H1 (cell line): ENCODE measurements at regions not wholly inside any gene's neighbourhood (a gene's known extent, or its start where the extent isn't known, plus 50 kb on each side); places are given as distances from the start of the nearest gene placed in this dataset.

Source experiments
- CTCF ChIA-PET: fragments of 300-600 bp; sonication (Branson Sonifier 250); formaldehyde crosslinking; loops from one replicate; lab custom pipeline; 2021; ENCODE audit not compliant: partially characterized antibody; lab: Charles Lee
- POLR2A ChIA-PET: fragments of 300-600 bp; sonication (Branson Sonifier 250); formaldehyde crosslinking; loops from one replicate; lab custom pipeline; 2021; ENCODE audit warnings: inconsistent platforms; ENCODE audit not compliant: partially characterized antibody; lab: Charles Lee
- DNase-seq, 2 experiments: peaks; one replicate each; pipeline versions ENCODE4 v3.0.0 to v3.0.0-alpha.2; 2010 to 2022; ENCODE audit warnings: low spot score in 2 of 2, low read depth in 1 of 2, mixed read lengths in 1 of 2
- FAIRE-seq: peaks from 2 replicates; lab custom pipeline; 2011; peaks lifted over from hg19 to GRCh38; lab: Jason Lieb, UNC
- H2AFZ ChIP-seq: 2 replicates; pipeline ENCODE4 v1.8.1; 2012; ENCODE audit warnings: low read length, inconsistent platforms
- H2AK5ac ChIP-seq: 2 replicates; pipeline ENCODE4 v1.6.1; 2013; ENCODE audit warnings: low read depth, low read length
- H2BK120ac ChIP-seq: replicated peaks from 2 replicates; pipeline ENCODE3; 2013; ENCODE audit warnings: low read depth, low read length, inconsistent platforms
- H2BK12ac ChIP-seq: 2 replicates; pipeline ENCODE4 v1.6.1; 2013; ENCODE audit warnings: low read depth, low read length
- H2BK15ac ChIP-seq: 2 replicates; pipeline ENCODE4 v1.6.1; 2013; ENCODE audit warnings: low read length
- H2BK20ac ChIP-seq: 2 replicates; pipeline ENCODE4 v1.6.1; 2013; ENCODE audit warnings: low read length
- H2BK5ac ChIP-seq: 2 replicates; pipeline ENCODE4 v1.6.1; 2013; ENCODE audit warnings: low read depth, low read length
- H3K14ac ChIP-seq: 2 replicates; pipeline ENCODE4 v1.6.1; 2013; ENCODE audit warnings: inconsistent platforms; ENCODE audit not compliant: insufficient read length
- H3K18ac ChIP-seq: 2 replicates; pipeline ENCODE4 v1.6.1; 2013; ENCODE audit warnings: low read length; ENCODE audit errors: extremely low read depth
- H3K23ac ChIP-seq: 2 replicates; pipeline ENCODE4 v1.6.1; 2013; ENCODE audit warnings: inconsistent platforms; ENCODE audit not compliant: insufficient read length
- H3K23me2 ChIP-seq: 2 replicates; pipeline ENCODE4 v1.6.1; 2013; ENCODE audit warnings: low read depth, low read length
- H3K27ac ChIP-seq: 2 replicates; pipeline ENCODE4 v1.6.1; 2011; ENCODE audit warnings: low read depth, low read length, inconsistent platforms
- H3K27me3 ChIP-seq, 4 experiments: replicated peaks in 1 of 4; 1 replicate in 1 of 4; 2 replicates in 3 of 4; pipeline versions ENCODE4 v1.6.1 to v1.8.1; 2011 to 2013; ENCODE audit warnings: low read length in 3 of 4, mild to moderate bottlenecking in 3 of 4, inconsistent platforms in 2 of 4, mixed read lengths in 2 of 4, moderate library complexity in 1 of 4; ENCODE audit not compliant: control insufficient read depth in 3 of 4, insufficient read depth in 3 of 4; ENCODE audit errors: extremely low read depth in 1 of 4
- H3K36me3 ChIP-seq, 4 experiments: 2 replicates each; pipeline versions ENCODE4 v1.6.1 to v1.8.1; 2011 to 2013; ENCODE audit warnings: mild to moderate bottlenecking in 4 of 4, low read length in 3 of 4, moderate library complexity in 2 of 4, control low read depth in 1 of 4, inconsistent platforms in 1 of 4; ENCODE audit not compliant: insufficient read depth in 4 of 4, control insufficient read depth in 2 of 4
- H3K4ac ChIP-seq: replicated peaks from 2 replicates; pipeline ENCODE3; 2013; ENCODE audit warnings: low read length, low read depth, mixed read lengths, inconsistent platforms; ENCODE audit not compliant: insufficient read length
- H3K4me1 ChIP-seq, 4 experiments: replicated peaks in 1 of 4; 1 replicate in 1 of 4; 2 replicates in 3 of 4; pipeline versions ENCODE4 v1.6.1 to v1.8.1; 2011 to 2013; ENCODE audit warnings: low read length in 3 of 4, inconsistent platforms in 2 of 4, mixed read lengths in 1 of 4; ENCODE audit not compliant: insufficient read depth in 4 of 4, control insufficient read depth in 3 of 4
- H3K4me2 ChIP-seq, 2 experiments: 2 replicates each; pipeline versions ENCODE4 v1.6.1 to v1.8.1; 2011 to 2013; ENCODE audit warnings: low read depth in 2 of 2, low read length in 2 of 2, control low read depth in 1 of 2, inconsistent platforms in 1 of 2, mild to moderate bottlenecking in 1 of 2; ENCODE audit not compliant: insufficient read depth in 1 of 2
- H3K4me3 ChIP-seq, 4 experiments: fragments of 200-600, 300-600 bp in 1 of 4; sonication (generic), shearing (Covaris generic), sonication (Bioruptor Twin) in 1 of 4; 2 replicates each; pipeline versions ENCODE4 v1.5.1 to v1.8.1; 2011 to 2016; ENCODE audit warnings: low read length in 4 of 4, low read depth in 3 of 4, control low read depth in 2 of 4, inconsistent platforms in 2 of 4, mild to moderate bottlenecking in 2 of 4, mixed read lengths in 1 of 4, moderate library complexity in 1 of 4; ENCODE audit not compliant: insufficient read depth in 2 of 4; ENCODE audit errors: extremely low read depth in 1 of 4
- H3K56ac ChIP-seq: replicated peaks from 2 replicates; pipeline ENCODE3; 2013; ENCODE audit warnings: low read depth, mild to moderate bottlenecking, mixed read lengths, low read length, inconsistent platforms; ENCODE audit not compliant: insufficient read length
- H3K79me1 ChIP-seq: 2 replicates; pipeline ENCODE4 v1.6.1; 2013; ENCODE audit warnings: low read depth, low read length, control low read depth
- H3K79me2 ChIP-seq, 2 experiments: 2 replicates each; pipeline versions ENCODE4 v1.6.1 to v1.8.1; 2012 to 2013; ENCODE audit warnings: low read length in 2 of 2, mild to moderate bottlenecking in 2 of 2, inconsistent platforms in 1 of 2; ENCODE audit not compliant: insufficient read depth in 2 of 2, control insufficient read depth in 1 of 2
- H3K9ac ChIP-seq, 4 experiments: replicated peaks in 1 of 4; 1 replicate in 1 of 4; 2 replicates in 3 of 4; pipeline versions ENCODE4 v1.6.1 to v1.8.1; 2011 to 2013; ENCODE audit warnings: low read depth in 3 of 4, low read length in 3 of 4, control low read depth in 2 of 4, mild to moderate bottlenecking in 2 of 4, moderate library complexity in 2 of 4, inconsistent platforms in 1 of 4; ENCODE audit errors: extremely low read depth in 1 of 4
- H3K9me3 ChIP-seq, 2 experiments: 2 replicates each; pipeline versions ENCODE4 v1.6.1 to v1.8.1; 2012 to 2013; ENCODE audit warnings: mild to moderate bottlenecking in 2 of 2, moderate library complexity in 2 of 2, control low read depth in 1 of 2, inconsistent platforms in 1 of 2, low read depth in 1 of 2, low read length in 1 of 2, mixed read lengths in 1 of 2; ENCODE audit not compliant: insufficient read depth in 2 of 2
- H4K20me1 ChIP-seq, 2 experiments: replicated peaks in 1 of 2; 2 replicates each; pipeline versions ENCODE3 to v1.8.1; 2011 to 2013; ENCODE audit warnings: inconsistent platforms in 2 of 2, low read length in 2 of 2, mild to moderate bottlenecking in 1 of 2; ENCODE audit not compliant: insufficient read depth in 2 of 2, control insufficient read depth in 1 of 2
- H4K5ac ChIP-seq: 2 replicates; pipeline ENCODE4 v1.6.1; 2013; ENCODE audit warnings: low read length, low read depth, mixed read lengths, inconsistent platforms; ENCODE audit not compliant: insufficient read length
- H4K8ac ChIP-seq: 2 replicates; pipeline ENCODE4 v1.8.0; 2013; ENCODE audit warnings: mild to moderate bottlenecking, moderate library complexity, low read length, inconsistent platforms; ENCODE audit not compliant: insufficient read depth; ENCODE audit errors: extremely low read depth
- H4K91ac ChIP-seq: replicated peaks from 2 replicates; pipeline ENCODE3; 2013; ENCODE audit warnings: low read length, mixed read lengths, inconsistent platforms; ENCODE audit not compliant: insufficient read length
- CBX8 ChIP-seq: fragments of 300-800, 300-1000 bp; sonication (generic); IDR thresholded peaks from 2 replicates; pipeline ENCODE4 v1.7.1; 2016; ENCODE audit warnings: low read depth, low read length, borderline replicate concordance
- CTBP2 ChIP-seq: IDR thresholded peaks from 2 replicates; pipeline ENCODE4 v1.7.0; 2011; ENCODE audit warnings: borderline replicate concordance, mild to moderate bottlenecking, moderate library complexity, mixed read lengths, low read length; ENCODE audit not compliant: insufficient read depth, insufficient read length
- FOSL1 ChIP-seq: IDR thresholded peaks from 2 replicates; pipeline ENCODE4 v1.6.1; 2011; ENCODE audit warnings: mild to moderate bottlenecking, low read depth, low read length, moderate library complexity; ENCODE audit not compliant: insufficient read depth
- GABPA ChIP-seq: IDR thresholded peaks from 2 replicates; pipeline ENCODE4 v1.6.1; 2011; ENCODE audit warnings: mild to moderate bottlenecking, low read length, moderate library complexity, borderline replicate concordance; ENCODE audit not compliant: insufficient read depth
- JUND ChIP-seq: IDR thresholded peaks from 2 replicates; pipeline ENCODE4 v1.6.1; 2011; ENCODE audit warnings: mild to moderate bottlenecking, improper control_type of control experiment, low read length
- KDM5A ChIP-seq: fragments of 200-600 bp; IDR thresholded peaks from 2 replicates; pipeline ENCODE4 v1.7.1; 2012; ENCODE audit warnings: mild to moderate bottlenecking, low read length, inconsistent platforms, mixed read lengths
- SIRT6 ChIP-seq: IDR thresholded peaks from one replicate; pipeline ENCODE4 v1.7.1; 2012; ENCODE audit warnings: low read length, inconsistent platforms
- SP1 ChIP-seq: IDR thresholded peaks from 2 replicates; pipeline ENCODE4 v1.6.1; 2011; ENCODE audit warnings: low read depth, low read length
- SUZ12 ChIP-seq: fragments of 200-600 bp; sonication (generic); IDR thresholded peaks from 2 replicates; pipeline ENCODE4 v1.6.1; 2012; ENCODE audit warnings: mild to moderate bottlenecking, inconsistent platforms, low read length, moderate library complexity, mixed read lengths
- YY1 ChIP-seq: IDR thresholded peaks from 2 replicates; pipeline ENCODE4 v1.6.1; 2011; ENCODE audit warnings: low read depth, mild to moderate bottlenecking, low read length
- ZNF274 ChIP-seq: IDR thresholded peaks from 2 replicates; pipeline ENCODE4 v1.7.0; 2012; ENCODE audit warnings: low read length, borderline replicate concordance; ENCODE audit errors: extremely low read depth
- WGBS, 2 experiments: shearing (Covaris generic) in 1 of 2; methylation state at CpG; one replicate each; pipeline versions ENCODE4 v1.1.6 to v1.1.7; 2013 to 2015; ENCODE audit warnings: low lambda C conversion rate in 2 of 2, mixed read lengths in 2 of 2, inconsistent platforms in 1 of 2, low coverage in 1 of 2, missing lambda C conversion rate in 1 of 2; ENCODE audit not compliant: insufficient replicate concordance in 2 of 2, insufficient coverage in 1 of 2, insufficient read length in 1 of 2; ENCODE audit errors: extremely low coverage in 1 of 2, missing lambda C conversion rate in 1 of 2; 5-methylcytosine and 5-hydroxymethylcytosine counted together

GRCh38 chr2:8081130-8081529, 600.7 kb upstream of the ID2 start:
- H4K20me1 ChIP-seq, result no peaks in the 10 kb centered on the region
- H3K9me3 ChIP-seq, result peaks cover 0 to 4% of the 10 kb centered on the region in 2 experiments; a peak in 1 of 4 replicates
- H4K91ac ChIP-seq, result no peak overlapping the region
- no peak overlapping the region for H3K9ac ChIP-seq
- ChIA-PET POLR2A (no interaction called here), CTCF (no interaction called here)
- WGBS, 2 experiments, result 97% methylated on average over 5 of the region's 5 CpGs; no CpG with 5 or more reads in 1 of the 2 experiments
- H2BK120ac ChIP-seq, result no peak overlapping the region
- no peak overlapping the region for H2AFZ ChIP-seq
- no peak overlapping the region for H3K56ac ChIP-seq
- no peak overlapping the region for H2BK5ac ChIP-seq
- no peak overlapping the region for H3K4me2 ChIP-seq
- no peak overlapping the region for H2AK5ac ChIP-seq
- H4K5ac ChIP-seq, result no peak overlapping the region
- no peaks in the 10 kb centered on the region for H3K36me3 ChIP-seq
- H3K4ac ChIP-seq, result no peak overlapping the region
- H3K23me2 ChIP-seq, result no peaks in the 10 kb centered on the region
- no peak for FAIRE-seq
- H2BK12ac ChIP-seq, result no peak overlapping the region
- no peak overlapping the region for H2BK15ac ChIP-seq
- no peak overlapping the region for H3K18ac ChIP-seq
- no peak for TF ChIP-seq KDM5A
- no peak for TF ChIP-seq ZNF274
- no peak for TF ChIP-seq GABPA
- TF ChIP-seq YY1, result no peak
- no peak for TF ChIP-seq SUZ12
- no peak for TF ChIP-seq FOSL1
- TF ChIP-seq CBX8, result no peak
- TF ChIP-seq SIRT6, result no peak
- TF ChIP-seq CTBP2, result no peak
- no peak for TF ChIP-seq SP1
- TF ChIP-seq JUND, result no peak
- no peak overlapping the region for H3K23ac ChIP-seq
- H3K14ac ChIP-seq, result no peak overlapping the region
- H3K4me3 ChIP-seq, result no peak overlapping the region
- no peak overlapping the region for H3K27ac ChIP-seq
- no peaks in the 10 kb centered on the region for H3K4me1 ChIP-seq
- H4K8ac ChIP-seq, result no peak overlapping the region
- no peaks in the 10 kb centered on the region for H3K79me1 ChIP-seq
- H3K27me3 ChIP-seq, result no peaks in the 10 kb centered on the region
- H3K79me2 ChIP-seq, result no peaks in the 10 kb centered on the region
- no peak overlapping the region for H2BK20ac ChIP-seq
- DNase-seq, result no peak
